Activated CD8-positive, alpha-beta memory T cell treated with anti-CD3 and anti-CD28 coated beads for 36 hours (primary cell): ENCODE measurements at regions not wholly inside any gene's neighbourhood (a gene's known extent, or its start where the extent isn't known, plus 50 kb on each side); places are given as distances from the start of the nearest gene placed in this dataset.
"Not testable (repeated sequence)": the region's sequence is repeated elsewhere in the genome, so short reads cannot be mapped to it uniquely, and the experiment has no call there.

ENCODE experiments used
- CTCF ChIA-PET: fragments of 350-600 bp; sonication (Branson Sonifier 250); formaldehyde crosslinking; loops from one replicate; lab custom pipeline; 2021; ENCODE audit warnings: antibody characterized with exemption; lab: Charles Lee
- POLR2A ChIA-PET: fragments of 350-600 bp; sonication (Branson Sonifier 250); formaldehyde crosslinking; loops from one replicate; lab custom pipeline; 2021; ENCODE audit warnings: antibody characterized with exemption; lab: Charles Lee

GRCh38 chr15:99844150-99844549, 110.9 kb upstream of the LYSMD4 start:
- CTCF ChIA-PET = interaction anchor here (1.1 kb wide), 1 partner anchor 85 kb away, joined by 3 read pairs; no protein-coding TSS in a partner anchor
- POLR2A ChIA-PET = interaction anchor here (0.9 kb wide), 1 partner anchor 33 kb away, joined by 4 read pairs; no protein-coding TSS in a partner anchor

DNA sequence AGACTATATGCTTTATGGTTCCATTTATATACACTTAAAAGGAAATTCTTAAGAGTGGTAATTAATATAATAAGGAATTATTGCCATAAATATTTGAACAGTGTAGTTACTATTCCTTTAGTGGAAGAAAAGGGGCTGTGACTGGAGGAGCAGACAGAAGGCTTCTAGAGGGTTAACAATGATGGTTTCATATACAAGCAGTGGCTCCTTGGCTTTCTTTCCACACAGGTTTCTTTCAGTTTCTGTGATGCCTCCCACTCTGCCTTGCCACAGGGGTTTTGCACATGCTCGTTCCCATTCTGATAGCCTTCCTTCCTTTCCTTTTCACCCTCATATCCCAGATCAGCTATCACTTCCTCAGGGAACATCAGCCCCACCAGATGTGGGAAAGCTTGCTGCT, 108.8 kb upstream of the LYSMD4 start:
- POLR2A ChIA-PET = no interaction called here
- CTCF ChIA-PET = no interaction called here

GRCh38 chr15:99826157-99826780, 93.0 kb upstream of the LYSMD4 start:
- ChIA-PET POLR2A (no interaction called here), CTCF (no interaction called here)

- ChIA-PET CTCF (no interaction called here), POLR2A (no interaction called here)
Measured at GRCh38 chr15:99823346-99823745, 90.1 kb upstream of the LYSMD4 start.

DNA sequence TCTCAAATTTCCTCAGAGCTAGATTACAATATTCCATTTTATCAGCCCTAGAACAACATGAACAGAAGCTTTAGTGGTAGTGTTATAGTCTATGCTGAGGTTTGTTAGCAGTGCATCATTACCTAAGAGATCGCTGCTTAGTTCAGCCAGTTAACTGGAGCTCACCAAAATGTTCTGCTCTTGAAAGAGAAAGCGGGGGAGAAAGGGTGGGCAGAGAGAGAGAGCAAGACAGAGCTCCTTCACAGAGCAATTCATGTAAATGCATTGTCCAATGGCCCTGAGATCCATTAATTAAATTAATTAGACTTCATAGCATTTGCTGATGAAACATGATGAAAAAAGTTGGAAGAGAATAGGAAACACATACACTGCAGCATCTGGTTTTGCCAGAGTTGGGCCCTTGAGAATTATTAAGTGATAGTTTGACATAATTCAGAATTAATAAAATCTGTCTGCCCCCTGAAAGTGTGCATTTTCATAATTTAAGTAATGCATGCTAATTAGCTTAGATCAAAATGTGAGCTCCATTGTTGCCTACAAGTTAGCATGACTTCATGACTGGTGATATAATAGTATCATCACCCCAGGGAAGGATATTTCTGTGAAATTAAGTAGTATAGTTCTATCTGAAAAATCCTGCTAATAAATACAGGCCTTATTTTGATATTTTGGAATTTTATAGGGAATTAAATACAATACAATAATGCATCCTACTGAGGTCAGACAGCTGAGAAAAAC, 86.9 kb upstream of the LYSMD4 start:
- ChIA-PET CTCF (no interaction called here), POLR2A (no interaction called here)

DNA sequence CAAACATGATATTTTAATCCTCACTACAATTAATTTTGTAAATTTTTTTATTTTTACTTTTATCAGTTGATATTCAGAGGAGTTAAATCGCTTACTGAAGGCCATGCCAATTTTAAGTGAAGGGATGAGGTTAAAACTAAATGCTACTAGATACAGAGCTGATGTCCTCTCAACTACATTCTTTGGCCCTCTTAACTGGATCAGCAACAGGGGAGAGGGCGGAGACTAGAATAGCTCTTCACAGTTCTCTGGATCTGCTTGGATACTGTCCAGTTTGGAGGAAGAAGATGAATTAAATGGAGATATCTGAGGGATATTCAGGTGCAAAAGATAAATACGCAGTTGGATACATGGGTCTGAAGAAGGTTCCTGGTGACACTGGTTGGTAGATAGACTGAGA, 85.6 kb upstream of the LYSMD4 start:
- ChIA-PET POLR2A (no interaction called here), CTCF (no interaction called here)

- CTCF ChIA-PET, POLR2A ChIA-PET: not testable (repeated sequence)
Measured at GRCh38 chr15:99816862-99817261, 83.6 kb upstream of the LYSMD4 start.

DNA sequence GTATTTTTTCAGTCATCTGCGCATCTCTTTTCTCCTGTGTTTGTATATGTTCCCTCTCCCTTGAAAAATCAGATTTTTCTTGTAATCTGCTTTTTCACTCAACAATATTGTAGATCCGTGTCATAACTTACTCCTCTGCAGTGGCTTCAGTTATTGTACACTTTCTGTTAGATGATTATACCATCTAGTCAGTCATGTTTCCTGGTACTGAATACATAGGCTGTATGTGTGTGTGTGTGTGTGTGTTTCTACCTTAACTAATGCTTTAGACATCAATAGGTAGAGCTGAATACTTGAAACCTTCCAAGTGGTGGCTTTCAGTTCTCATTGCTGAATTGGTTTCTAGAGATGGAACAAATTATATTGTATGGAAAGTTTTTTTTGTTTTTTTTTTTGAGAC, 77.4 kb upstream of the LYSMD4 start:
- CTCF ChIA-PET = not testable (repeated sequence)
- POLR2A ChIA-PET = interaction anchor here (0.7 kb wide), 1 partner anchor 33 kb away, joined by 4 read pairs; no protein-coding TSS in a partner anchor

DNA sequence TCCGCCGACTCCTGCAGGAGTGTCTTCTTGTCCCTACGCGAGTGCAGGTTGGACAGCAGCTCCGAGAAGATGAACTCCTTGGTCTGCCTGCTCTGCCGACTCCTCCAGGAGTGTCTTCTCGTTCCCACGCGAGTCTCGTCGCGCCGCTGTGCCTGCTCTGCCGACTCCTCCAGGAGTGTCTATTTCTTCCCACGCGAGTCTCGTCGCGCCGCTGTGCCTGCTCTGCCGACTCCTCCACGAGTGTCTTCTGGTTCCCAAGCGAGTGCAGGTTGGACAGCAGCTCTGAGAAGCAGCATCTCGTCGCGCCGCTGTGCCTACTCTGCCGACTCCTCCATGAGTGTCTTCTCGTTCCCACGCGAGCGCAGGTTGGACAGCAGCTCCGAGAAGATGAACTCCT, 66.6 kb upstream of the LYSMD4 start:
- POLR2A ChIA-PET = not testable (repeated sequence)
- CTCF ChIA-PET = interaction anchor here (0.6 kb wide), 1 partner anchor 1989 kb away, joined by 4 read pairs; no protein-coding TSS in a partner anchor

GRCh38 chr15:99799182-99799853, 66.1 kb upstream of the LYSMD4 start:
- CTCF ChIA-PET, POLR2A ChIA-PET: not testable (repeated sequence)

DNA sequence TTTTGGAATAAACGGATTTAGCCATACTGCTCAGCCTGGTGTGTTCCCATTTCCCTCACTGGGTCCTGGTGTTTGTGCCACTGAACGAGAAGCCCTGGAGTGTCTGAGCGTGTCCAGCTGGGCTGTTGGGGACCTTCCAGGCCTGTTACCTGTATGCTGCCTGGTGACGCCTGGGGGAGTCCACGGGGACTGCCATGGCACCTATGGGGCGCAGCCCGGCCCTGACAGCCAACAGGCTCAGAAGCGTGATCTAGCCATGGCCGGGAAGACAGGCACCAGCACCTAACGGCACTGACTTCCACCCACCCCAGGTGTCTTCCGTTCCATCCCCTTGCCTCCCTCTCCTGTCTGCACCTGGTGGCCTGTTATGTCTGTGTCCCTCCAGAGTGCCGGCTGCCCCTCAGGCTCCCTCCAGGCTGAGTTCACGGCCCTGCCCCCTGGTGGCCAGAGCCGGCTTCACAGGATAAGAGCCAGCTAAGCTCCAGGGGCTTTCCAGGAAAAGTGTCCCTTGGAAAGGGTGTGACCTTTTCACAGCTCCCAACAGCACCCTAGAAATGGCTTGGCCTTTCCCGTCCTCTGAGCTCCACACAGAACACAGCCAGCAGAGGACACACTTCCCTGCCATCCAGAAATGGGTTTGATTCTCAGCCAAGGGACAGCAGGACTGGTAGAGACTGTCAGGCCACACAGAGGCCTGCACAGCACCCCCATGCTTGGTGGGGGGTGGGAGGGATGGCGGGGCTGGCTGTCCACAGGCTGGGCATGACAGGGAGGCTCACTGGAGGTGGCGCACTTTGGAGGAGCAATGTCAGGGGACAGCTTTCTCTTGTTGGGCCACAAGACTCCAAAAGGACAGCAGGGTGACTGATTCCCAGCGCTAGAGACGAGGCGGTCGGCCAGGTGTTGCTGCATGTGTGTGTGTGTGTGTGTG, 64.0 kb upstream of the LYSMD4 start:
- CTCF ChIA-PET, POLR2A ChIA-PET: not testable (repeated sequence)

- POLR2A ChIA-PET, CTCF ChIA-PET: not testable (repeated sequence)
Measured at GRCh38 chr15:99791881-99792807, 58.9 kb upstream of the LYSMD4 start.

DNA sequence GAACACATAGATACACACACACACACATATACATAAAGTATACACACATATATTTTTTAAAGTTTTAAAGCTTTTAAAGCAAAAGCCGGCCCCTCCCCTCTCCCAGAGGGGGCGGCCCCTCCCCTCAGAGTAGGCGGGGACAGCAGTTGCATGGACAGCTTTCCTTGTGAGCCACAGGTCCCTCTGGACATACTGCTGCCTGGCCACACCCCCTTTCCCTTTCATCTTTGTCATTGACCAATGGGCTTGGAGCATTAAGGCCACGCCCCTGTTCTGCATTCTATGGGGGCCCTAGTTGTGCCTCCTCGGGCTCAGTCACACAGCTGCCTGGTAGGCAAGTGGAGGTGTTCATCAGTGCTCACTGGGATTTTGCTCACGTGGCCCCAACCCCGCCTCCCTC, 57.5 kb upstream of the LYSMD4 start:
- POLR2A ChIA-PET, CTCF ChIA-PET: not testable (repeated sequence)

DNA sequence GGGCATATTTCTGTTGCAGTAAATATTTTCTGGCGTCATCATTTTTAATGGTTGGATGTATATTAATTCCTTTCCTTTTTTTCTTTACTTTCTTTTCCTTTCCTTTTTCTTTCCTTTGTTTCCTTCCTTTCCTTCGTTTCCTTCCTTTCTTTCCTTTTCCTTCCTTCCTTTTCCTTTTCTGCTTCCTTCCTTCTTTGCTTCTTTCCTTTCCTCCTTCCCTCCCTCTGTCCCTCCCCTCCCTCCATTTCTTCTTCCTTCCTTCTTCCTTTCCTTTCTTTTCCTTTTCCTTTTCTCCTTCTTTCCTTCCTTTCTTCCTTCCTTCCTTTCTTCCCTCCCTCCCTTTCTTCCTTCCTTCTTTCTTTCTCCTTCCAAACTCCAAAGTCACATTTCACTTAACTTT, 54.9 kb upstream of the LYSMD4 start:
- POLR2A ChIA-PET = no interaction called here
- CTCF ChIA-PET = no interaction called here

- CTCF ChIA-PET = not testable (repeated sequence)
Measured at GRCh38 chr15:99784800-99785199, 51.6 kb upstream of the LYSMD4 start.

DNA sequence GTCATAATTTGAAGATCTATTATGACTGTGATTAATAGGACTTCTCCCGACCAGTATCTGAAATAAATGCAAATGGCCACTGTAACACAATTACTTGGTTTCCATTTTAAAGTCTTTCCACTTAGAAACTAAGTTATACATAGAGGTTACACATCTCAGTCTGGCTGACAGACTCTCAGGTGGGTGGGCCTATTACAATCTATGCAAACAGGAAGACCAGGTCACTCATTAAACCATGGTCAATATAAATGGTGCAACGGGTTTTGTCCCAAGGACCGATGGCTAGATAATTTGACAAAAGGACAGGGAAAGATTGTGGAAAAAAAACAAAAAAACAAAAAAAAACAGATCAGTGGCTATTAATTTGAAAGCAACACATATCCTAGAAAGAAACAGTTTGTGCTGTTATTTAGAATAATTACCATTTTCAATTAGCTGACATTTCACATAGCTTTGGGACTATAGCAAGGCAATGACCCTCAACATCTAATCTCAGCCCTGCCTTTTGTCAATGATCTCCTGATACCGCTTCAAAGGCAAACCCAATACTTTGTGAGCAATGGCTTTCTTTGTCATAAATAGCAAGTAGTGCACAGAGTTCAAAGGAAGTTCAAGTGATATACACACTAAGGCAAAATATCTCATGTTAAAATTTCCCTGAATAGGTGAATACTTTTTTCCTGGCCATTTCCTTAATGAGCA, 50.8 kb upstream of the LYSMD4 start:
- CTCF ChIA-PET, POLR2A ChIA-PET: not testable (repeated sequence)

More at GRCh38 chr15:99784800-99785199, 51.6 kb upstream of the LYSMD4 start:
- POLR2A ChIA-PET = not testable (repeated sequence)
